Right lobe of liver (tissue), 4 donors: ENCODE measurements at regions not wholly inside any gene's neighbourhood (a gene's known extent, or its start where the extent isn't known, plus 50 kb on each side); places are given as distances from the start of the nearest gene placed in this dataset.

Experiments
- POLR2A ChIP-seq: fragments of 450-650 bp; IDR thresholded peaks from one replicate; pipeline ENCODE4 v1.6.1; 2017; ENCODE audit warnings: antibody characterized with exemption, mild to moderate bottlenecking
- TF ChIP-seq, protein P1 (sequence below), 4 donors: fragments of 200-600 bp in 3 of 4; fragments of 450-650 bp in 1 of 4; IDR thresholded peaks; one replicate each; pipeline versions ENCODE4 v1.5.1 to v1.8.0; 2016 to 2022; ENCODE audit warnings: antibody characterized with exemption in 4 of 4, mild to moderate bottlenecking in 2 of 4
- donor health status: DM: no; HTN: no; CAD: no.
- donor health status: DM: no; HTN: no; CAD: no.
- donor health status: DM: no; HTN: yes; CAD: no.

DNA sequence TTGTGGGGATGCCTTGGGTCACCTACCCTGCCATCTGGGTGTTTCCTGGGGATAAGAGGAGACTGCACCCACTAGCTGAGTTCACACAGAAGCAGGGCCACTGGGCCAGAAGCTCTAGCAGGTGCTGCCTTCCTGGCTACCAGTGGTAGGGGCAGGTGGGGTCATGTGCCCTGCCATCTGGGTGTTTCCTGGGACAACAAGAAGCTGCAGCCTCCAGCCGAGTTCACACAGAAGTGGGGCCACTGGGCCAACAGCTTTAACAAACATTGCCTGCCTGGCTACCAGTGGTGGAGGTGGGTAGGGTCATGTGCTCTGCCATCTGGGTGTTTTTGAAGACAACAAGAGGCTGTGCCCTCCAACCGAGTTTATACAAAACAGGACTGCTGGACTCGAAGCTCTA lies 282.2 kb upstream of the SYT4 start:
- TF ChIP-seq, protein P1, sequence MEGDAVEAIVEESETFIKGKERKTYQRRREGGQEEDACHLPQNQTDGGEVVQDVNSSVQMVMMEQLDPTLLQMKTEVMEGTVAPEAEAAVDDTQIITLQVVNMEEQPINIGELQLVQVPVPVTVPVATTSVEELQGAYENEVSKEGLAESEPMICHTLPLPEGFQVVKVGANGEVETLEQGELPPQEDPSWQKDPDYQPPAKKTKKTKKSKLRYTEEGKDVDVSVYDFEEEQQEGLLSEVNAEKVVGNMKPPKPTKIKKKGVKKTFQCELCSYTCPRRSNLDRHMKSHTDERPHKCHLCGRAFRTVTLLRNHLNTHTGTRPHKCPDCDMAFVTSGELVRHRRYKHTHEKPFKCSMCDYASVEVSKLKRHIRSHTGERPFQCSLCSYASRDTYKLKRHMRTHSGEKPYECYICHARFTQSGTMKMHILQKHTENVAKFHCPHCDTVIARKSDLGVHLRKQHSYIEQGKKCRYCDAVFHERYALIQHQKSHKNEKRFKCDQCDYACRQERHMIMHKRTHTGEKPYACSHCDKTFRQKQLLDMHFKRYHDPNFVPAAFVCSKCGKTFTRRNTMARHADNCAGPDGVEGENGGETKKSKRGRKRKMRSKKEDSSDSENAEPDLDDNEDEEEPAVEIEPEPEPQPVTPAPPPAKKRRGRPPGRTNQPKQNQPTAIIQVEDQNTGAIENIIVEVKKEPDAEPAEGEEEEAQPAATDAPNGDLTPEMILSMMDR (IDR thresholded peaks at IDR 0.05) = no peak
- no peak for TF ChIP-seq POLR2A
